Right kidney (tissue), 1 donor: ENCODE measurements at regions not wholly inside any gene's neighbourhood (a gene's known extent, or its start where the extent isn't known, plus 50 kb on each side); places are given as distances from the start of the nearest gene placed in this dataset.

ENCODE experiments used
- DNase-seq: peaks from one replicate; pipeline ENCODE4 v3.0.0-alpha.2; 2016

DNA sequence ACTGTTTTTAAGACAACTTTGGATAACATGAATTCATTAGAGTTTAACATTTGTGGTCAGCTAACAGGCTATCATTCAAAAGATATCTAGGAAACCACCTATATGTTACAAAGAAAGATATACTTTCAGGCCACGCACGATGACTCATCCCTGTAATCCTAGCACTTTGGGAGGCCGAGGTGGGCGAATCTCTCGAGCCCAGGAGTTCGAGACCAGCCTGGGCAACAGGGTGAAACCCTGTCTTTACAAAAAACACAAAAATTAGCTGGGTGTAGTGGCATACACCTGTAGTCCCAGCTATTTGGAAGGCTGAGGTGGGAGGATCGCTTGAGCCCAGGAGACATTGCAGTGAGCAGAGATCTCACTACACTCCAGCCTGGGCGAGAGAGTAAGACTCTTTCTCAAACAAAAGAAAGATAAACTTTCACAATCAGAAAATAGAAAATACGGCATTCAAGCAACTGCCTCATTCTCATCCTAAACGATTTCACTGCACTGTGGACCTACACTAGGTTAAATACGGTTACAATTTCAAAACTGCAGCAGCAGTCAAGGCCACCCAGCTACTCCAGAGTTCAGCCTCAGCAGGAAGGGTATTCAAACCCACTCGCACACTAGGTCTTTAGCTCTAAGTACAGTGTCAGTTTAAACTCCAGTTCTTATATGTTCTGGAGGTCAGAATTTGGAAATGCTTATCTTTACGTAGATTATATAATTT lies 250.0 kb upstream of the SLC39A10 start:
- DNase-seq, result no peak

GRCh38 chr2:195404651-195405050 lies 252.4 kb upstream of the SLC39A10 start:
- DNase-seq, result no peak

DNA sequence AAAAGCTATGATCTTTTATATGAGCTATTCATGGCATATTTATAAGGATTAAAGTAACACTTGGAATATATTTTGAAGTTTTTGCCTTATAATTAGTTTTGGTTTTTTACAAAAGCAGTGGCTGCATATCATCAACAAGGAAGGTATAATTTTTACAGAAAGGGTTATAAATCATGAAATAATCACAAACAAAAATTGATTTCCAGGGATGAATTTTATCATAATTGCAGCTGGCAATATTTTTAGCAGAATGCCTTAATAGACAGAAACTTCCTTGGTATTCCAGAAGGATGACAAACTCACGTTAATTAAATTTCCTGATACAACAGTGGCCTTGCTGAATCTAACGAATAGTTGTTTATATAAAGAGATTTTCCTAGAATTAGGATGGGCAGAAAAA lies 260.5 kb upstream of the SLC39A10 start:
- DNase-seq, result no peak

- no peak for DNase-seq
These were observed 261.7 kb upstream of the SLC39A10 start for GRCh38 chr2:195395362-195395761.

DNA sequence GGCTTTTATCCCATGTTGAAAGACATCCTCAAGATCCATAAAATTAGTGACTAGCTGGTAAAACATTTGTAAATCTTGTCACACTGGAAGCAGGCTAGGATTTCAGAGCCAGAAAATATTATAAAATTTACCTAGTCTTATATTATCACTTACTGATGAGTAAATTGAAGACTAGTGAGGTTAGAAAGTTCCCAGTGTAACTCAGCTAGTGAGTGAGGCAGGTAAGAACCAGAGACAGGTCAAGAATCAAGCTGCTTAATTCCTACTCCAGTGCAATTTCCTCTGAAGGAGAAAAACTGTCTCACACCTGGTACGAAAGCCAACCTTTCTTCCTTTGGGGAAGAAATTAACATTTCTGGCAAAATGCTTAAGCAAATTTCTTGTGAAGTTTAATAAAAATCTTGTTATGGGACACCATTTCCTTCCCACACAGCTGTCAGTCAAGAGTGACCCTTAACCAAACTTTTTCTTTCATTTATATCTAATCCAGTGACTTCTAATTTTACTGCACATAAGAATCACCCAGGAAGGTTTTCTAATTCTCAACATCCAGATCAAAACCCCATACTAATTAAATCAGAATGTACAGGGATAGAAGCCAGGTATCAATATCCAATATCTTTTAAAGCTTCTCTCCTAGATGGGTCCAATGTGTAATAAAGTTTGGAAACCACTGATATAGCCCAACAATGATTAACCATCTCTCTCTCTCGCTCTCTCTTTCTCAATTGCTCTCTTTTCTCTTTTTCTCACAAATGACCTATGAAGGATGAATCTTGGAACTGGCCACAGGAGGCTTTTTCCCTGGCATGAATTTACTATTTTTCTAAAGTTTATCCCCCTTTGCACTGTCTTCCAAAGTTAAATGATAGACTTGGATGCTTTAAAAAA lies 264.3 kb upstream of the SLC39A10 start:
- no peak for DNase-seq

DNA sequence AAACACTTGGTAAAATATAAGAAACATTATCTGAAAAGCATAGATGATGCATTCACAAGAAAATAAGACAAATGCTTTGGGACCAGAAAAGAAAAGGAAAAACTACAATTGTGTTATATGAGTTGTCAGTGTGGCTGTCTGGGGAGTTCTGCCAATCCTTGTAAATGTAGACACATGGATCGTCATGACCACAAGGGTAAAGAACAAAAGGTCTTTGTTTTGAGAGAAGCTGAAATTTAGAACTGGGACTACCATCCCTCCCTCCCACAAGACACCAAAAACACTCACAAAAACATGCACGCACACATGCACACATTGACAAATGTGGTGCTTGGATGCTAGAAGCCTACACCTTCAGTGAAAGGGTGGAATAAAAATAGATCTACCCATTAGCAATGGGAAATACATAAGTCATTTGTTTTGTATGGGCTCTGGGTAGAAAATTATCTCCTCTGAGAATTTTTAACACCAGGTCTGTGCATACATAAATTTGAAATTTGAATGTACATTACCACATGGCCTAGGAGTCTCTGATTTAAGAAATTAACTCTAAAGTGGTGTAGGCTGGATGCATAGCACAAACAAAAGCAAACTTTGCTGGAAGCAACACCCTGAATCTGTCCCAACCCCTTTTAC lies 266.2 kb upstream of the SLC39A10 start:
- DNase-seq, result no peak

DNA sequence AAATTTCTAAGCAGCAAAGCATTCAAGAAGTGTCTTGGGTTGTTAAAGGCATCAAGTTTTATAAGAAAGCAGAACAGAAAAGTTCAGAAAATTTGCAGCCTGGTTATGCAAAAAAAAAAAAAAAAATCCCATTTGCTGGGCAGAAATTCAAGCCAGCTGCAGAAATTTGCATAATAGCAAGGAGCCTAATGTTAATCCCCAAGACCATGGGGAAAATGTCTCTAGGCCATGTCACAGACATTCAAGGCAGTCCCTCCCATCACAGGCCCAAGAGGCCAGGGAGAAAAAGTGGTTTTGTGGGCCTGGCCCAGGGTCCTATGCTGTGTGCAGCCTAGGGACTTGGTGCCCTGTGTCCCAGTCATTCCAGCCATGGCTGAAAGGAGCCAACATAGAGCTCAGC lies 269.0 kb upstream of the SLC39A10 start:
- DNase-seq, result no peak

GRCh38 chr2:195382186-195382585 lies 274.8 kb upstream of the SLC39A10 start:
- no peak for DNase-seq

DNA sequence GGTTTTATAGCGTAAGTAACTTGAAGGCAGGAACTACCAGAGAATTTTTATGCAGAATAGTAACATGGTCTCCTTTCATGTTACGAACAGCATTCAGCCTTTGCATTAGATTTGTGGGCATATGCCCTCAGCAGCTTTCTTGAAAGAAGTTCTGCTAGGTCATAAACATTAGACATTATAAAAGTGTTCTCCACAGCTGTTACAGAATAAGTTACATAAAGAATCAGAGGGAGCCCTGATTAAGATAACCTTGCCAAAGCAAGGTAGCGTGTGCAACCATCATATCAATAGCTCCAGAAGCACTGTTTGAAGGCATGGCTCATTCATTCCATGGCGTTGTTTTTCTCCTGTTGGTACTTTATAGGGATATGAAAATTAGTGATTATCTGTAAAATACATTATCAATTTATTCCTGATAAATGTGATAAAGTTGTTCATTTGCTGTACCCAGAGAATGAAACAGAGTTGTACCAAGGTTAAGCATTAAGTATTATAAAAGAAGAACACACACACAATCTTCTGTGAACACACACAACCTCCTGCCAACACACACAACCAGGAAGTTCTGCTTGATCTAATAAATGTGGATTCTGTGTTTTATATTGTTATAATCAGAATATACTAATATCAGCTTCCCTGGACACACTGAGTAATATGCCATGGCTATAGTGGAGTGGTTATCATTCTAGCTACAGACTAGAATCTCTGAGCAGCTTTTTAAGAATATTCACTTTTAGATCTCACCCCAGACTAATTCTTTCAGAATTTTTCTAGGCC lies 286.7 kb upstream of the SLC39A10 start:
- no peak for DNase-seq

- no peak for DNase-seq
These were observed 287.8 kb upstream of the SLC39A10 start for GRCh38 chr2:195369218-195369587.

- no peak for DNase-seq
These were observed 288.5 kb upstream of the SLC39A10 start for GRCh38 chr2:195368249-195369217.

- no peak for DNase-seq
These were observed 289.2 kb upstream of the SLC39A10 start for GRCh38 chr2:195367809-195368208.

DNA sequence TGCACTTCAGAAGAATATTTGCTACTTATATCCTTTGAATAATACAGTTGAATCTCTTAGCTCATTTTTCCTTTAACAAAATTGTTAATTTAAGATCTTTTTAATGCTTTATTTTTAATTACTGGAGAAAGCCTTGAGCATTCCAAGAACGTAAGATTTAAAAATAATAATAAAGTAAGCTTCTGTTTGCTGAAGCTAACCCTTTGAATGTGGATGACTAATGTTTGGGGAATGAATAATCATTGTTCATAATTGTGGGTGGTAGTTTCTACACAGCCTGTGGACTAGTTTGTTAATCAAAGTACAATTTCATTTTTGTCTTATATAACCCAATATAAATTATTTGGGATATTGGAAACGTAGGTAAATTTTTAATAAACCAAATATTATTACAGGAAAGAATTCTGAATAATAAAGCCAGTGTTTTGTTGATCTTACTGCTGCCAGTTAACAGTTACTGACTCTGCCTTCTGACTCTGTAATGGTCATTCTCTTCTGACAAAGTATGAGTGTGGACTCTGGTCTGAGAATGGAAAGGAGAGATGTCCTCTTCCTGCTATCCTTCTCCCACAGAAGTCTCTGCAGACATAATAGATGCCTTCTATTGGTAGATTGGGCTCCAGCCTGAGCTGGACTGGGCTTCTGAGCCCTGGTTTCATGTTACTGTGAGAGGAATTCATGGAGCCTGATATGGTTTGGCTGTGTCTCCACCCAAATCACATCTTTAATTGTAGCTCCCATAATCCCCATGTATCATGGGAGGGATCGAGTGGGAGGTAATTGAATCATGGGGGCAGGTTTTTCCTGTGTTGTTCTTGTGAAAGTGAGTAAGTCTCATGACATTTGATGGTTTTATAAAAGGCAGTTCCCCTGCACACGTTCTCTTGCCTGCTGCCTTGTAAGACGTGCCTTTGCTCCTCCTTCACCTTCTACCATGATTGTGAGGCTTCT lies 292.7 kb upstream of the SLC39A10 start:
- no peak for DNase-seq

DNA sequence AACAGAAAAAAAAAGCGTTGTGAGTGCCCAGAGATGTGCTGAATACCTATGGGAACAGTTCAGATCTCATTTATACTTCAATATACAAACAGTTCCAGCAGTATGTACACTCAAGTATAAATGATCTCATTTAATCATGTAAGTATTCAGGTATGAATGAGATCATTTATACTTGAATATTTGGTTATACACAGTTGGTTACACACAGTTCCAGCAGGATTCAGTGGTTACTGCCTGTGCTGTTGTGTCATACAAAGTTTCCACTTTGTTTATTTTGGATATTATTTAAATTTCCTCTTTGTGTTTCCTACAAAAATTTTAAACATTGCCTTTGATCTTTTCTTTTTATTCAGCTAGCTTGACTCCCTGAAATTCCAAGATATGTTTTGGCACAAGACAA lies 293.5 kb upstream of the SLC39A10 start:
- DNase-seq, result no peak

- DNase-seq, result no peak
These were observed 296.8 kb upstream of the SLC39A10 start for GRCh38 chr2:195360242-195360641.

DNA sequence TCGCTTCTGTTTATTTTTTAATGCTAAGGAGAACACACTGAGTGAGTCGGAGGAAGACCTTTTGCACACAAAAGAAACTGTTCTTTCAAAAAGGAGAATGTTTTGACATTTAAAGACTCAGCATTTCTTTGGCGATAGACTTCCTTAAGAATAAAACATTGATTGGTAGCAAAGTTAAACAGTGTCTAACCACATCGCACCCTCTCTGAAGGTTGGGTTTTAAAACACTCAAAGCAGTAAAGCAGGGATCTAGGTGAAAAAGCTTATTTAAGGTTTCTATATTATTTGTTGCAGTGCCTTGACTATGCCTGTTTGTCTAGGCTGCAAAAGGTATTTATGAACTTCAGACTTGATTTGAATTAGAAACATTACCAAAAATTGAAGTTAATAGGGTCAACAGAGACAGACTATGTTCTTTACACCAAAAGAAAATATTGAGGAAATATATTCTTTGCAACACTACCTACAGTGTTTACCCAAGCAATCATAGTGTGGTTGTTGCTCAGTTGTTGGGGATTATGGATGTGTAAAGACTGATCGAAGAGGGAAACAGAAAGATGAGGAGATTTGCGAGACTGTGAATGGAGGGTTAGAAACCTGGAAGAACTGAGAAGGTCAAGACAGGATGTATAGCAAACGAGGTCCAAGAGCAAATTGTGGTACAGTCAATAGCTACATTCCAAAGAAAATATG lies 297.8 kb upstream of the SLC39A10 start:
- no peak for DNase-seq

GRCh38 chr2:195356920-195357440 lies 300.0 kb upstream of the SLC39A10 start:
- DNase-seq, result no peak

DNA sequence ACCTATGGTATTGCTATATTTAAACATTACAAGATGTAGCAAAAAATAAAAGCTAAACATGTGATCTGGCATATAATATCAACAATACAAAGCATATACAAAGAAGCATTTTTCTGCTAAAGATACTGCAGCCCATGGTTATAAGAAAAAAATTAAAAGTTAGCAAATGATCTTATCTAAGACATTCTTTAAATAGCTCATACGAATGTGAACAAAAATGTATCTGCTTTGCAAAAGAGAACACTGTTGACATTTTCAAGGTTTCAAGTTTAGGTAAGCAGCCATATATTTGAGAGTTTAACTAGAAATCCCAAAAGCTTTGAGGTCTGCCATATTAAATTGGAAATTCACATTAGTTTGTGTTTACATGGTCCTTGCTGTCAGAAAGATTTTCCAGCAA lies 301.0 kb upstream of the SLC39A10 start:
- no peak for DNase-seq

DNA sequence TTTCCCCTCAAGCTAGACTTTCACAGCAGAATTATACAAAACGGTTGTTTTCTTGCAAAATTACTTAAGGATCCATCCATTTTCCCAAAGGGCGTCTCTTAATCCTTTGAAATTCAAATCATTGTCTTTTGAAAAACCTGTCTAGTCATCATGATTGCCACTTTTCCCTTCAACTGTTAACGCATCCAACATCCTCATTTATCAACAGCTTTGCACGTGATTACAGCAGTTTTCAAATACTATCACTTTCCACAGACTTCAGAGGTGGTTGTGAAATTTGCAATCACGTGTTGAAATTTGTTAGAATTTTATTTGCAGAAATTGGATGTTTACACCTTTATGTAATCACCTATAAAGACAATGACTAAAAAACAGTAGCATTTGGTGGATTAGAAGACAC lies 304.4 kb upstream of the SLC39A10 start:
- no peak for DNase-seq
